OCI-LY3 (cell line): ENCODE measurements at regions not wholly inside any gene's neighbourhood (a gene's known extent, or its start where the extent isn't known, plus 50 kb on each side); places are given as distances from the start of the nearest gene placed in this dataset.

Source experiments
- EZH2phosphoT487 ChIP-seq: fragments of 200-600 bp; shearing (Covaris generic); IDR thresholded peaks from 2 replicates; pipeline ENCODE4 v1.6.1; 2018; ENCODE audit warnings: antibody characterized with exemption, mixed run types, low read depth
- TF ChIP-seq, protein P1 (sequence below): fragments of 200-600, 300-600 bp; sonication (generic); IDR thresholded peaks from 2 replicates; pipeline ENCODE4 v1.5.1; 2014; ENCODE audit warnings: antibody characterized with exemption, low read length, low read depth

DNA sequence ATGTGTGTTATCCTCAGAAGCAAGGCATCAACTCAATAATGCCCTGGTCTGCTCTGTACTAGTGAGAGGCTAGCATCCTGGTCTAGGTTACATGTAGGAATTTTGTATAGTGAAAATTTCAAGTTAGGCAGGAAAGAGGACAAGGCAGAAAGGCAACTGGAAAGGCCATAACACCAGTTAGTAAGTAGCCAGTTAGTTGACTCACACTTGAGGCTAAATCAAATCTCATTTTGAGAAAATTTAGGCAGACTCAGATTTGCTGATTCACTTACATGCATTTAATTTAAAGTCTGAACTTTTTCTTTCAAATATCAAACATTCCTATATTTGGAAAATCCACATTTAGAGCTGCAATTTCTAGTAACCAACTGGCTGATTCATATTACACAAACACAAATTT is 184.5 kb upstream of the TCF21 start:
- TF ChIP-seq, protein P1, sequence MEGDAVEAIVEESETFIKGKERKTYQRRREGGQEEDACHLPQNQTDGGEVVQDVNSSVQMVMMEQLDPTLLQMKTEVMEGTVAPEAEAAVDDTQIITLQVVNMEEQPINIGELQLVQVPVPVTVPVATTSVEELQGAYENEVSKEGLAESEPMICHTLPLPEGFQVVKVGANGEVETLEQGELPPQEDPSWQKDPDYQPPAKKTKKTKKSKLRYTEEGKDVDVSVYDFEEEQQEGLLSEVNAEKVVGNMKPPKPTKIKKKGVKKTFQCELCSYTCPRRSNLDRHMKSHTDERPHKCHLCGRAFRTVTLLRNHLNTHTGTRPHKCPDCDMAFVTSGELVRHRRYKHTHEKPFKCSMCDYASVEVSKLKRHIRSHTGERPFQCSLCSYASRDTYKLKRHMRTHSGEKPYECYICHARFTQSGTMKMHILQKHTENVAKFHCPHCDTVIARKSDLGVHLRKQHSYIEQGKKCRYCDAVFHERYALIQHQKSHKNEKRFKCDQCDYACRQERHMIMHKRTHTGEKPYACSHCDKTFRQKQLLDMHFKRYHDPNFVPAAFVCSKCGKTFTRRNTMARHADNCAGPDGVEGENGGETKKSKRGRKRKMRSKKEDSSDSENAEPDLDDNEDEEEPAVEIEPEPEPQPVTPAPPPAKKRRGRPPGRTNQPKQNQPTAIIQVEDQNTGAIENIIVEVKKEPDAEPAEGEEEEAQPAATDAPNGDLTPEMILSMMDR: no peak
- no peak for TF ChIP-seq EZH2phosphoT487
